ENCODE measurements at regions not wholly inside any gene's neighbourhood (a gene's known extent, or its start where the extent isn't known, plus 50 kb on each side); places are given as distances from the start of the nearest gene placed in this dataset.
"Not testable (repeated sequence)": the region's sequence is repeated elsewhere in the genome, so short reads cannot be mapped to it uniquely, and the experiment has no call there.

DNA sequence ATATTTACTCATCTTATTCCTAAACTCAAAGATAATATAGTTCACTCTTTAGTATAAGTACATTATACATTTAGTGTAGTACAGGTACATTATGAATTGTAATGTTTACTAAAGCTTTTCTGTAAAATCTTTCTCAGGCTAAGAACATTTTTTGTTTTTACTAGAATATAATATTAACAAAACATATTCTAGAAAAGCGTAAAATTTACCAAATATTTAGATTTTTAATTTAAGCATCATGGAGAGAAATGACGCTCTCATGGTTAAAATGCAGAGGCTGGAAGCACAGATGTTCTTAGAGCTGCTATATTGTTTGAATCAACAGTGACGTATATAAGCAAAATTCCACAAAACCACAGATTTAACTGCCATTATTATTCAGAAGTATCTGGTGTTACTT, 54.7 kb upstream of the NBPF15 start:
- not testable (repeated sequence) for DNase-seq (ENCODE audit: low spot score); H3K4me3 ChIP-seq; H3K27ac ChIP-seq

- not testable (repeated sequence) for DNase-seq (ENCODE audit: low spot score); H3K27ac ChIP-seq; H3K4me3 ChIP-seq
Observed at GRCh38 chr1:144516906-144517305, 55.4 kb upstream of the NBPF15 start.

DNA sequence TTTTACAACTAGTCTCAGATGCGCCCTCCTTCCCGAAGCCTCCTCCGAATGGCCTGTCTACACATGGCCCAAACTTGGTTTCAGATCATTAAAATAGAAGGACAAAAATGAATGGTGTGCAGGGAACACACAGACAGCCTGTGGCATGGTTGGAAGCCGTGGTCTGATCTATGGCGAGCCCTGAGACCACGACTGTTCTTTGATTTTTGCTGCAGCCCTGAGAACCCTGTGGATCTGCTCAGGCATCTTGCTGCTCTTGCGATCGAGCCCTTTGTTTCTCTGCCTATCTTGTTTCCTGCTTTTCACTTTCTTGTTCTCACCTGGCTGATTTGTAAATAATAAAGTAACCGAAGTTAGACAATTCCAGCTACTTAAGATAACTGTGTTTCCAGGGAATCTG, 57.0 kb upstream of the NBPF15 start:
- not testable (repeated sequence) for H3K27ac ChIP-seq; DNase-seq (ENCODE audit: low spot score); H3K4me3 ChIP-seq

- not testable (repeated sequence) for H3K27ac ChIP-seq; H3K4me3 ChIP-seq; DNase-seq (ENCODE audit: low spot score)
Observed at GRCh38 chr1:144519528-144520189, 58.2 kb upstream of the NBPF15 start.

GRCh38 chr1:144523661-144524407, 62.4 kb upstream of the NBPF15 start:
- peak overlapping the region in 1 of 2 donors; percentile 45 for H3K27ac ChIP-seq
- peak; percentile 58 for DNase-seq (ENCODE audit: low spot score)
- H3K4me3 ChIP-seq = peak overlapping the region; percentile 48

GRCh38 chr1:144532156-144532607, 60.5 kb upstream of the PPIAL4F start:
- not testable (repeated sequence) for H3K4me3 ChIP-seq; DNase-seq (ENCODE audit: low spot score); H3K27ac ChIP-seq

- not testable (repeated sequence) for H3K27ac ChIP-seq; H3K4me3 ChIP-seq; DNase-seq (ENCODE audit: low spot score)
Observed at GRCh38 chr1:144533480-144533879, 59.2 kb upstream of the PPIAL4F start.

- not testable (repeated sequence) for DNase-seq (ENCODE audit: low spot score); H3K4me3 ChIP-seq; H3K27ac ChIP-seq
Observed at GRCh38 chr1:144534286-144534685, 58.4 kb upstream of the PPIAL4F start.

GRCh38 chr1:144536677-144537076, 56.0 kb upstream of the PPIAL4F start:
- H3K4me3 ChIP-seq; H3K27ac ChIP-seq; DNase-seq (ENCODE audit: low spot score): not testable (repeated sequence)

- not testable (repeated sequence) for H3K27ac ChIP-seq; DNase-seq (ENCODE audit: low spot score)
Observed at GRCh38 chr1:144537234-144537633, 55.5 kb upstream of the PPIAL4F start.

GRCh38 chr1:144538736-144539135, 54.0 kb upstream of the PPIAL4F start:
- H3K27ac ChIP-seq; DNase-seq (ENCODE audit: low spot score); H3K4me3 ChIP-seq: not testable (repeated sequence)

More at GRCh38 chr1:144537234-144537633, 55.5 kb upstream of the PPIAL4F start:
- H3K4me3 ChIP-seq = not testable (repeated sequence)

DNA sequence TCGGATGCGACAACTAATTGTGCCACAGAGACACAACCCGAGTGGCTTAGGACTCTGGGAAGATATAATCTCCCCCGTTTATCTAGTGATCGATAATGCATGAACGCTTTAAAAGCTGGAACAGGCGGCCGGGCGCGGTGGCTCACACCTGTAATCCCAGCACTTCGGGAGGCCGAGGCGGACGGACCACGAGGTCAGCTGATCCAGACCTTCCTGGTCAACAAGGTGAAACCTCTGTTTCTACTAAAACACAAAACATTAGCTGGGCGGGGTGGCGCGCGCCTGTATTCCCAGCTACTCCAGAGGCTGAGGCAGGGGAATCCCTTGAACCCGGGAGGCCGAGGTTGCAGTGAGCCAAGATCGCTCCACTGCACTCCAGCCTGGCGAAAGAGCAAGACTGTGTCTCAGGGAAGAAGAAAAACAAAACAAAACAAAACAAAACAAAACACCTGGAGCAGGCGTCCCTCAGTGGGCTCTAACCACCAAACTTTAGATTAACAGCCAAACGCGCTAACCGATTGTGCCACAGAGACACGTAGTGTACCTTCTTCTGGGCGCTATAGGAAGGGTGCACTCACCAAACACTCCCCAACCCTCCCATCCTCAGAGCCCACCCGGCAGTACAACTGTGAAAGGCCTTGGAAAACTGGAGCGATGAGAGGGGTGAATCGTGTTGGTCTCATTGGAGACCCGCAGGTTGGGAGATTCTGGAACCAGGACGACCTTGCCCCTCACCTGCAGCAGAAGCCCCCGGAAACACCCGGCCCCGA, 53.3 kb upstream of the PPIAL4F start:
- H3K27ac ChIP-seq; H3K4me3 ChIP-seq; DNase-seq (ENCODE audit: low spot score): not testable (repeated sequence)
